ENCODE measurements at regions not wholly inside any gene's neighbourhood (a gene's known extent, or its start where the extent isn't known, plus 50 kb on each side); places are given as distances from the start of the nearest gene placed in this dataset.
A peak's percentile ranks its signal among the peaks of the same experiment; 100 is the strongest.
"Not testable (repeated sequence)": the region's sequence is repeated elsewhere in the genome, so short reads cannot be mapped to it uniquely, and the experiment has no call there.

DNA sequence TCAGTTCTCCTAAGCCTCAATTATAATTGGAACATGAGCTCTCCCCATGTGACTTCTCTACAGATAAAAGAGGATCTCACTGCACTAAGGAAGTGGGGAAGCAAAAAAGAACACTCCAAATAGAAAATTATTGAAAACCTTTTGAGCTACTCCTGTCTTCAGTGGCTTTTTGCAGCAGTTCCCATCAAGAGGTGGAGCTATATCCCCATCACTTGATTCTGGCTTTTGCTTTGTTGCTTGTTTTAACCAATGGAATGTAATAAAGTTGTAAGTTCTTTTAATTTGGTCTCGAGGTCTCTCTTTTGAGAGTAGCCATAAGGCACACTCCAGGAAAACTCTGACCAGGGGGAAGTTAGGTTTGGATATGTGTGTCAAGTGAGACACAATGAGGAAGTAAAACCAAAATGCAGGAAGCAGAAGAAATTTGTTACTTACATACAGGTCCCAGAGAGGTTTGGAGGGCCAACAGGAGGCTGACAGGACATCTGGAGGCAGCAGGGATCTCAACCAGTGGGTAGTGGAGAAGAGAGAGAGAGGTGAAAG lies 569.4 kb downstream of the HTR7 start:
- DNase-seq, result no peak

DNA sequence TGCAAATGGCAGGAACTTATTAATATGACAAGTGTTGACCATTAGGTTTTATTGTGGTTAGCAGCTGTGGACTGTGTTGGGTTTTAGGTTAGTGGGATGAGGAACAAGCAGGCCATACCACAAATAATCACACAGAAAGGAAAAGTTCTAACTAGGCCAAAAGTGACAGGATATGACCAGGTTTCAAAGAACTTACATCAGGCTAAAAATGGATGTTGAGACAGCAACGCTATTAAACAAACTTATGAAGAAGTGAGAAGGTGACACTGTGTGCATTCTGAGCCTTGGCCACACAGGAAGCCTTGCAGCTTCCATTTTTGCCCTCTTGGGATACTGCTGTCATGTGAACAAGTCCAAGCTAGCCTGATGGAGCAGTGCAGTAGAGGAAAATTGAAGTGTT lies 568.8 kb downstream of the HTR7 start:
- no peak for DNase-seq

DNA sequence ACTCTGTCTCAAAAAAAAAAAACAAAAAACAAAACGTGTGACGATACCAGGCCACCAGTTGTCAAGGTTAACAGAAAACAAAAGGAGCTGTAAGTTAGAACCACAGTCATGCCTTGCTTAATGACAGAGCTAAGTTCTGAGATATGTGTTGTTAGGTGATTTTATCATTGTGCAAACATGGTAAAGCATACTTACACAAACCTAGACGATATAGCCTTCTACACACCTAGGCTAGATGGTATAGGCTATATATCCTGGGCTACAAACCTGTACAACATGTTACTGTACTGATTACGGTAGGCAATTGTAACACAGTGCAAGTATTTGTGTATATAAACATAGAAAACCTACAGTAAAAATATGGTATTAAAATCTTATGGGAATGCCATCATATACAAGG lies 564.2 kb downstream of the HTR7 start:
- DNase-seq, result no peak

DNA sequence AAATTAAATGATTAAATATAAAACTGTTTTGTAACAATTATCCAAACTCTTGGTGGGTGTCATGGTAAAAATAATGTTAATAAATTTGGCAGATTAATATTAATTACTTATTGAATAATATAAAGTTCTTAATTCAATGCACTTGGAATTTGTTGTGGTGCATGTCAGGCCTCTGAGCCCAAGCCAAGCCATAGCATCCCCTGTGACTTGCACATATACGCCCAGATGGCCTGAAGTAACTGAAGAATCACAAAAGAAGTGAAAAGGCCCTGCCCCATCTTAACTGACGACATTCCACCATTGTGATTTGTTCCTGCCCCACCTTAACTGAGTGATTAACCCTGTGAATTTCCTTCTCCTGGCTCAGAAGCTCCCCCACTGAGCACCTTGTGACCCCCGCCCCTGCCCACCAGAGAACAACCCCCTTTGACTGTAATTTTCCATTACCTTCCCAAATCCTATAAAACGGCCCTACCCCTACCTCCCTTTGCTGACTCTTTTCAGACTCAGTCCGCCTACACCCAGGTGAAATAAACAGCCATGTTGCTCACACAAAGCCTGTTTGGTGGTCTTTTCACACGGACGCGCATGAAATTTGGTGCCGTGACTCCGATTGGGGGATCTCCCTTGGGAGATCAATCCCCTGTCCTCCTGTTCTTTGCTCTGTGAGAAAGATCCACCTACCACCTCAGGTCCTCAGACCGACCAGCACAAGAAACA lies 562.9 kb downstream of the HTR7 start:
- not testable (repeated sequence) for DNase-seq

DNA sequence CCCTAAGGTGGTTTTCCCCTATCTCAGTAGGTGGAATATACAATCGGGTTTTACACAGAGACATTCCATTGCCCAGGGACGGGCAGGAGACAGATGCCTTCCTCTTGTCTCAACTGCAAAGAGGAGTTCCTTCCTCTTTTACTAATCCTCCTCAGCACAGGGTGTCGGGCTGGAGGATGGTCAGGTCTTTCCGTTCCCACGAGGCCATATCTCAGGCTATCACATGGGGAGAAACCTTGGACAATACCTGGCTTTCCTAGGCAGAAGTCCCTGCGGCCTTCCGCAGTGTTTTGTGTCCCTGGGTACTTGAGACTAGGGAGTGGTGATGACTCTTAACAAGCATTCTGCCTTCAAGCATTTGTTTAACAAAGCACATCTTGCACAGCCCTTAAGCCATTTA lies 555.8 kb downstream of the HTR7 start:
- not testable (repeated sequence) for DNase-seq

DNA sequence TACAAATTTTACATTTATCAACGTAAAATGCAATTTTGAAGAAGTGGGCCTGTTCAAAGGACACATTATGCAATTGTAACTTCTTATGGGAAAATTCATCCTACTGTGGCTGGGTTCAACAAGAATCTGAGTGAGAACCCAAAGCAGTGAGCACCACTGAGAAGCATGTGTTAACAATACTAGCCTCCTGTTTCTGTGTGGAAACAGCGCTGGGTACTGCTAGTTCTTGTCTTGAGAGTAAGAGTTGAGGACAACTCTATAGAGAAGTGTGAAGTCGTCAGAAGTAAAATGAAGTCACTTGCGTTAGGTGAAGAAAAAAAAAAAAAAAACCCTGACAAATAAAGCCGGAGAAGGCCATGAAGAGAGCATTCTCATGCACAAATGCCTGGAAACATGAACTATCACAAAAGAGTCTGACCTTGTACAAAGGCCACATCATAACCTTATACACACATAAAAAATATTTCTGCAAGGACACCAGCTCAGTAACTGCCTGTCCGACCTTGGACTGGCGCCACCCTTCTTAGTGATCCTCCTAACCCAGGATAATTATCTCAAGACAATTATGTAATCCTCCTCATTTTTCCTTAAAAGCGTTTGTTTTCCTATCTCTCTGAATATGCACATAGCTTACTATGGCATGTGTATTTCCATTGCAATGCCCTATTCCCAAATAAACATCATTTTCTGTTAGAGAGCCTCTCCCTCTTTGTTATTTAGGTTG lies 554.9 kb downstream of the HTR7 start:
- DNase-seq, result no peak

DNA sequence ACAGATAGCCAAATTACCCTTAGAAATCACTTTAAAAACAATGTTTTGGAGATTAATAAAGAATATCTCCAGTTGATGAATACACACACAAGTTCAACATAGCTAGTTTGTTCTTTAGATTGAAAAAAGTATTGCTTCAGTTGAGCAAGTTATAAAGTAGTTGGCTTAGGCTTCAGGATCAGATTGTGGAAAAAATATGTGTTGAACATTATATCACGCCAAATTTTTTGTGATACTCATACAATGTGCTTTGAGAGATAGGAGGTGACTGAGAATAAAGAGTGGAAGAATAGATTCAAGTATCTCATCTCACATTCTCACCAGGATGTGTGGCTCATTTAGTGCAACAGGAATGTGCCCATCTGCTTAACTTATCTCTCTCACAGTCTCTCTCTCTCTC lies 553.3 kb downstream of the HTR7 start:
- DNase-seq, result no peak

DNA sequence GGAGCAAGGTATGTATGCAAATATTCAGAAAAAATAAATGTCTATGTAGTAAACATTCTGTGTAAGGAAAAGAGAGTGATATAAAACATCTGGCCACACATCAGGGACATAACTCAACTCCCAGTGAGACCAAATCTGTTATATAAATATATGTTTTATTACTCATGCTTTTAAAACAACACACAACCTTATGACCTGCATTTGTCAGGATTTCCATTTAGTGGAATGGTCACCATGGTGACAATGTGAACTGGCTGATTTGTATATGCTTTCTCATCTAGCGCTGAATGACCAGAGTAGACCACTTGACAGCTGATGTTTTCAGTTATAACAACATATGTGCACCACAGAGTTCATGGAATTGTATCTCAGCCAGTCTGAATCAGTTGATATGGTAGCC lies 551.7 kb downstream of the HTR7 start:
- DNase-seq, result peak in 1 of 2 experiments; percentile 55

DNA sequence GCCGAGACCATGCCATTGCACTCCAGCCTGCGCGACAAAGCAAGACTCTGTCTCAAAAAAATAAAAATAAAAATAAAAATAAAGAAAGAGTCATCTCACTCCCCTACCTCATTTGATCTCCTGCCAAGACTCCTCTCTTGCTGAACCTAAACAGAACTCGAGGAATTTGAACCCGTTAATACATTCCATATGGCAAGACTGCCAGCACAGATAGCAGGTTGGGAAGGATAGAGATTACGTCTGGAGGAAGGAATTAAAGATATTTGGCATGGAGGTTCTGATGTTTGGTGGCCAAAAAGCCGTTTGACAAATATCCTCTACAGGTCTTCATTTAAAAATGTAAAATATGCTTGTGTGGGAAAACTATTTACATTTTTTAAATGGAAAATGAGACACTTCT lies 549.6 kb downstream of the HTR7 start:
- no peak for DNase-seq

DNA sequence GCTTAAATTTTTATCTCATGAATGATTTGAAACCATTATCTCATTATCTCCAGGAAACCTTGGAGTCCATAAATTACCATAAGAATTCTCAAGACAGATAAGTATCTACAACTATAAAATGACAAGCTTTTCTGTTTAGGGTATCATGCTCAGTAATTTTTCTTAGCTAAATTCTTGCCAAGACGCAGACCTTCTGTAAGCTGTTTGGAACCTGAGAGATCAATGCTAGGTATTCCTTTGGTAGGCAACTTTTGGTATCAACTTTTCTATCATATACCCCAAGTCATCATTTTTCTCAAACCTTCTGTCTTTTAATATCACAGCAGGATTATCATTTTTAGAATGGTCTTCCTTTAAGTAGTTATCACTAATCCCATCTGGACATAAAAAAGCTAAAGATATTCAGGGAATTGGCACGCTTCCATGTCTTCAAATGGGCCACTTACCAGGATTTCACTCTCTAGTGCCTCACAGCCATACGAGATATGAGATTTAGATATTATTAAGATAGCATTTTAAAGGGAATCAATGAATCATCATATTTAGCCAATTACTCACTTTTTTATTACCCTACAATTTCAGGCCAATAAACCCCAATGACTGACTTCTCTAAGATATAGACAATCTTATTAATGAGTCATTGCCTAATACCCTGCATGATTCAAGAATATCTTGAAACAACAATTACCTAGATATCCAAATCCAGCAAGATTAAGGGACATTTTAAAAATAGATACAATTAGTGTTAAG lies 544.1 kb downstream of the HTR7 start:
- DNase-seq, result no peak

DNA sequence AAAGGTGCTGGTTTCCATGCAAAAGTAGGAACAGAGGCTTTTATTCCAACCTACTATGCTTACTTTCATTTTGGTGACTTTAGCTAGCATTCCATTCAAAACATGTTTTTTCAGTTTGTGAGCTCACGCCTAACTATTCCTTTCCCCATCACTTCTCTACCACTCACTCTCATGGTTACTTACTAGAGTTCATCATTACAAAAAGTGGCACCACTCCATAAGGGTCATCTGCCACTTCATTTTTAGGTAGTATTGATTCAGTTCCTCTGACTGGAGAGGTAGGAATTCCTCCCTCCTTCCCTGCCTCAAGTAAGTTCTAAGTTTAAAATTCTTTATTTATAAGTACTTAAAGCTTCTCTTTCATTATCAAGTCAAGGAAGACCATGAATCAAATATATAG lies 543.1 kb downstream of the HTR7 start:
- no peak for DNase-seq

DNA sequence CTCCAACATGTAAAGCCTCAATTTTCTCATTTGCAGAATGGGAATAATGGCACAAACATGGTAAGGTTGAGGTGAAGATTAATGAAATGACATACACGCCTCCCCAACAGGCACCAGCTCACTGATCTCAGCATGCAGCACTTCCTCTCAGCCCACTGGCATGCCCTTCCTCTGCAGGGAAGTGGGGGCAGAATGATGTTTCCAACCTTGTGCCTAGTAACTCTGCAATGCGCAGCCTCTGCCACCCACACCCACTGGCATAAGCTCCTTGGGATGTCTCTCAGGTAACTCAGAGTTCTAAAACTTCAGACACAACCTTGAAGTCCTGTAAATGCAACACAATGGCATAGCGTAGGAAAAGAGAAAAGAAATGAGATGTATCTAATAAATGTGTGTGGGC lies 540.7 kb downstream of the HTR7 start:
- no peak for DNase-seq

DNA sequence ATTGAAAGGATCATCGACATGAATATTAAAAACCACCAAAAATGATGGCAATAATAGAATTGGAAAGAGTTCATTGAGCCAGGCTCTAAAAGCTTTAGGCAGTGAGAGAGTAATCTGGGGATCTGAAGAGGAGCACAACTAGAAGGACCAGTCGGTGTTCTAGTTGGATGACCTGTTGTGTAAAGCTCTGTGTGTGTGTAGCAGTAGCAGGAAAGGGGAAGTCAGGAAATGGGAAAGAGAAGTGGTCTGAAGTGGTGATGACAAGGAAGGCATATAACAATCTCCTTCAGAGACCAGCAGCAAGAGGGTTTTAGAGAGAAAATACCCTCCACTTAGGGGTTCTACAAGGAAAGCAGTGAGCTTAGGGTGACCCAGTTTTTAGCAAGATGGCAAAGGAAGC lies 539.2 kb downstream of the HTR7 start:
- DNase-seq, result no peak

DNA sequence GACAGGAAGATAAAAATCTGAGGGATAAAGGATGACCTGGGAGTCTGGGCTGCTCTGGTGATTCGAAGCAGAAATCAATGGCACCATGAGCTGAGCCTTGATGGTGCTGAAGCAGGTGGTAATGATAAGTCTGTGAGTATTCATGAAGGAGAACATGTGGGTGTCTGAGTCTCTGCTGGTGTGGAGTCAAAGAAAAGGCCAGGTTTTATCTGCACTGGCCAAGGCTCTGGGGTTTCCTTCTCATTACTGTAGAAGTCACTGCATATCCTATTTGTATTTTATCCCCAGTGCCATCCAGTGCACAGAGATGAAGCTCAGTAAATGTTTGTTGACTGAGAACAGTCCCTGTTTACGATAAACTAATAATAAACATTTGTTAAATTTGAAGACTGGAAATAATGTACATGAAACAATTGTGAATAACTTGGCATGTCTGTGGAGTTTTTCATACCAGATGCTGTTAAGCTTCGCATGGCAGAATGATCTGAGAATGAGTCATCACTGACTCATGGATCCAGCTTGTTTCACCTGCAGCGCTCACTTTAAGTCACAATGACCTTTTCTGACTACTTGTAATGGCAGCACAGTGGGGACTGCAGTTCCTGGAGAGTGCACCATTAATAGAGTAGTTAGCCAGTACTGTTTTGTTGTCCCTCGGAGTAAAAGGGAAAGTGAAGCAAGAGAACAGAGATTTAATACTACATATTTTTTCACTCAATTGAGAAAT lies 538.5 kb downstream of the HTR7 start:
- DNase-seq, result no peak

DNA sequence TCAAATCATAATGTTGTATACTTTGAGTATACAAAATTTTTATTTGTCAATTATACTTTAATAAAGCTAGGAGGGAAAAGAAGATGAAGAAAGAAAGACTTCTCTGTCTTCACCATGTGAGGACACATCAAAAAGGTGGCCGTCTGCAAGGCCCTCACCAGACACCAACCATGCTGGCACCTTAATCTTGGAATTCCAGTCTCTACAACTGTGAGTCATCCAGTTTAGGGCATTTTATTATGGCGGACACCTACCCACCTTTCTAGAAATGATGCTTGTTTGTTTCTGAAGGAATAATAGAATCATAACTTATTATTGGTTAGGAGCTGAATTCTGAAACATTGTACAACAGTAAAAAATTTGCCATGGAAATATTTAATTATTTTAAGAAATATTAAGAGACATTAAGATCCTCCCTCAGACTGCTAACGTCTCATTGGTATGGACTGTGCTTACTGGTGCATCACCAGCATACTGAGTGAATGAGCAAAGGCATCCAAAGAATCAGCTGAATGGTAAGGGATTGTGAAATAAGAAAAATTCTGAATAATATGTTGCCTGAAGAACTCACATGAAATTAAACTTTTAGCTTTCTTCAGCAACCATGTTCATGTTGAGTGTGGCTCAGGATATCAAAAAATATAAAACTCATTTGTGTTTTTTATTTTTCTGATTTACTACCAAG lies 536.6 kb downstream of the HTR7 start:
- DNase-seq, result no peak

DNA sequence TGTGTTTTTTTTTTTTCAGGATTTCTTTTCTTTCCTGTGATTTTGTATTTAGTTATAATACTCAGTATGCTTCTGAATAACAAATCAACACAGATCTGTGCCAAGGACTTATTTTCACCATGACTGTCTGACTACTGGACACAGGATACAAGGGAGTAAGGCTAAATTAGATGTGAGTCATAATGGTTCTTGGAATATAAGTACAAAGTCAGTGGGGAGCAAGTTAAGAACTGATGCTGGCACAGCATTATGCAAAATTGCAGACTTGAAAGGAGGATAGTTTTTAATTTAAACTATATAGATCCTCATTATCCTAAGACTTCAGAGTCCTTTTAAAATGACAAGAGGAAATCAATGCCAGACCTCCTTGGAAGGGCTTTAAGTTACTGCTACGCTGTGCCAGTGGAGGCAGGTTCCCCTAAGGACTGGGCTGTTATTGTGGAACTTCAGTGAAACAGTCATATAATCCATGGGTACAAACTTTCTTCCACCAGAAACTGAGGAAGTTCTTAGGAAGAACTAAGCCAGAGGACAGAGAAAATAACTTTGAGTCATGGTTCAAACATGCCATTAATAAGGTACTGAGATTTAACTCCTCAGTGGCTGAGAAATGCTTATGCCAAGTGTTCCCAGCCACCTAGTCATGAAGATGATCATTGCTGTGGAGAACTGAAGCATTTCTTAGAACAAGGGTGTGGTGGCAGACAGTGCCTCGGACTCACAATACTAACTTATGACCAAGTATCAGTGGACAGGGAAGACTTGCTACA lies 531.2 kb downstream of the HTR7 start:
- no peak for DNase-seq

DNA sequence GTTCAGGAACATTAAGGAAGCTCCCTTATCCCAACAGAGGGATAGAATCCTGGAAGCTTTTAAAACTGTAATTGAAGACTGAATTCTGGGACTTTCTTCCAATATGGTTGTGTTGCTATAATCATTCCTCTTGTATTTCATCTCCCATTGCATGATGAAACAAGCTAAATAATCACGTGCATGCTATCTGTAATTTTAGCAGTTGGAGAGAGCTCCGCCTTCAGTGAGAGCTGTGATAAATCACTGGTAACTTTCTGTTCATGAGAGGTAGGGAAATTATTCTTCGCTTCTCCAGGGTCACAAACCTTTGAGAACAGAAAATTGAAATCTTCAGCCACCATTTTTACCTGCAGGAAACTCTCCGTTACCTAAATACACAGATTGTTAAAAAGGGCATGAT lies 530.2 kb downstream of the HTR7 start:
- no peak for DNase-seq

DNA sequence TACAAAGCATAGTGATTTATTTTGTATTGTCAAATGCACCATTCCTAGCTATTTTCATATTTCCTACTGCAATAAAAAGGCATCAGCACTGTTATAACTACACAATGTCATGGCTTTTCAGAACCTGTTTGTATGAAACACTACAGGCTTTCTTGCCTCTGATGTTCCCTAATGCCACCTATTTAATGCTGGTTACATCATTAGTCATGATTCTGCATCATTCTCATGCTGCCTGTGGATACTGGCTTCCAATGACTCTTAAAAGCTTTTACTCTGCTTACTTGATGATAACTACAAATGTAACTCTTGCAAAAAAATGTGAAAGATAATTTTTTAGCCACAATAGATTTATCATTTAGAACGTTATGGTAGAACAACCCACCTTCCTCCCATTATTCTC lies 529.4 kb downstream of the HTR7 start:
- no peak for DNase-seq

DNA sequence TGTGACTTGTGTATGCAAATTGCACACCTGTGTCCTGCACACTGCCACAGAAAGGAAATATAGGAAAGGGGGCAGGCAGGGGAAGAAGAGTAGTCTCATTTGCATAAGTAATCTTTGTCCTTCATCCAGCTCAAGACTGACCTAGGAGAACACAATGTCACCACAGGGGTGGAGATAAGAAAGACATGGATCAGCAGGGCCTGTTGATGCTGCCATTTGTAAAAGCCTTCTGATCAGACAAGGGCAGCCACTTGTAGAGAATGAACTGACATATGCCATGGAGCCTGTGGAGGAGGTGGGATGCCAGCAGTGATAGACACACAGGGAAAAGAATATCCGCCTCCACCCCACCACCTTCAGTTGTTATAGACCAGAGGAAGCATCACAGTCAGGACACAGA lies 528.9 kb downstream of the HTR7 start:
- DNase-seq, result peak in 1 of 2 experiments; percentile 20

DNA sequence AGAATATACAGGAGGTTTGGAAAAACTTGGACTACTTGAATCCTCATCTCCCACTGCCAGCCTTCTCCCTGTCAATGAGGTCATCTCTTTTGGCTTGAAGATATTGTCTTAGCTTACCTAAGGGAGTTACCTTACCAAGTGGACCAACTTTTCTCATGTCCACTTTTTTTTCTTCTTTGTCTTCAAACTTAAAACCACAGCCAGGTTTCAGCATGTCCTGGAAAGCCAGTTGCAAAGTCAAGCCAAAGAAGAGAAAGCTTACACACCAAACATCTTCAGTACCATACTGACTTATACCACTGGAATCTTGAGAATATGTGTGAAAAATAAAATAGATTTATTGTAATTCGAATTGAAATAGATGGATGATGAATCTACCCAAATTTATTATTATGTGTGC lies 520.5 kb downstream of the HTR7 start:
- no peak for DNase-seq

DNA sequence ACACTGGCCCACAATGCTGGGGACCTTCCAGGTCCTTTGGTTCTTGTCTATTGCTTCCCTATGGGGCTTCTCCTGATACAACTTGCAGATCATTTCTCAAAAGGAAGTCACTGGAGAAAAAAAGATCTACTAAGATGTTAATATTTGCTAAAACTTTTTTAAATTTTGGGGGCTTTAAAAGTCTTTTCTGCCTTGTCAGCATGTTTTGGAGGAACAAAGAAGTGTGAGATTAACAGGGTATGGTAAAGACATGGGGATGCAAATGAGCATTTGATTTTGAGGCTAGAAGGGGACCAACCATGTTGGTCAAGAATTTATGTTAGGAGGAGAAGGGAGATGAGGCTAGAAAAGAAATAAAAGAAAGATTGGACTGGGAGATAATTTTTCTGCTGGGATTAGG lies 515.4 kb downstream of the HTR7 start:
- DNase-seq, result no peak

DNA sequence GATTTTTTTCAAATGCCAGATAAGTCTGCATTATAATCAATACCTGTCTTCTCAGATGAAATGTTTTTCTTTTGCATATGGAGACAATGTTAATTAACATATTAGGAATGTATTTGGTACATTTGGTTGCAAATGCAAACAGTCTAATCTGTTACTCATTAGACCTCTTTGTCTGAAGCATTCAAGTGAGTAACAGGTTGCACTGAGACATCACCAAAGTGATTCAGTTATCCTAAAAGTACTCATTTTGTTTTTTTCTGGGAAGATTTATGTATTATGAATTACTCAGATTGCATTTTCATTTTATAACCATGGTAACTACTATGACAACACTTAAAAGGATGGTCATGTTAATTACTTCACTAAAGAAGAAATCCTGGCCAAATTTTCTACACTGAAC lies 513.6 kb downstream of the HTR7 start:
- no peak for DNase-seq
